NB4 (cell line): ENCODE measurements at regions not wholly inside any gene's neighbourhood (a gene's known extent, or its start where the extent isn't known, plus 50 kb on each side); places are given as distances from the start of the nearest gene placed in this dataset.

Experiments used
- CTCF ChIP-seq: IDR thresholded peaks from one replicate; pipeline ENCODE4 v1.5.1; 2012; ENCODE audit warnings: low read depth, low read length
- MAX ChIP-seq: IDR thresholded peaks from 2 replicates; pipeline ENCODE4 v1.6.1; 2011; ENCODE audit warnings: low read depth, low read length
- MYC ChIP-seq: IDR thresholded peaks from 2 replicates; pipeline ENCODE4 v1.6.1; 2011; ENCODE audit warnings: low read depth, low read length
- POLR2A ChIP-seq: IDR thresholded peaks from 2 replicates; pipeline ENCODE4 v1.6.1; 2011; ENCODE audit warnings: mild to moderate bottlenecking; ENCODE audit not compliant: insufficient read length; ENCODE audit errors: extremely low read depth

- no peak for TF ChIP-seq CTCF
- no peak for TF ChIP-seq POLR2A
- no peak for TF ChIP-seq MAX
- no peak for TF ChIP-seq MYC
These were observed 67.7 kb upstream of the SVIL start for GRCh38 chr10:29702273-29703164.
